ENCODE measurements at regions not wholly inside any gene's neighbourhood (a gene's known extent, or its start where the extent isn't known, plus 50 kb on each side); places are given as distances from the start of the nearest gene placed in this dataset.
"Not testable (repeated sequence)": the region's sequence is repeated elsewhere in the genome, so short reads cannot be mapped to it uniquely, and the experiment has no call there.

GRCh38 chr11:64438986-64439771 lies 80.2 kb downstream of the RPS6KA4 start:
- no peak for DNase-seq (ENCODE audit: extremely low read depth, insufficient read length)
- Histone ChIP-seq H3K4me3 (replicated peaks; ENCODE audit: low read depth, low read length) (no peak overlapping the region), H3K36me3 (ENCODE audit: control insufficient read depth, insufficient read depth, low read length) (no peaks in the 10 kb centered on the region), H3K27me3 (replicated peaks; ENCODE audit: control insufficient read depth, insufficient read depth, low read length) (no peaks in the 10 kb centered on the region)
- TF ChIP-seq CTCF (IDR thresholded peaks at IDR 0.05; ENCODE audit: insufficient read depth, low read length, poor library complexity, severe bottlenecking), result no peak

- H3K36me3 ChIP-seq (ENCODE audit: control insufficient read depth, insufficient read depth, low read length); DNase-seq (ENCODE audit: extremely low read depth, insufficient read length); H3K27me3 ChIP-seq (replicated peaks; ENCODE audit: control insufficient read depth, insufficient read depth, low read length); H3K4me3 ChIP-seq (replicated peaks; ENCODE audit: low read depth, low read length): not testable (repeated sequence)
Measured at GRCh38 chr11:64439772-64440491, 81.0 kb downstream of the RPS6KA4 start.

GRCh38 chr11:64441127-64441526 lies 82.2 kb downstream of the RPS6KA4 start:
- Histone ChIP-seq H3K4me3 (replicated peaks; ENCODE audit: low read depth, low read length) (no peak overlapping the region), H3K36me3 (ENCODE audit: control insufficient read depth, insufficient read depth, low read length) (no peaks in the 10 kb centered on the region), H3K27me3 (replicated peaks; ENCODE audit: control insufficient read depth, insufficient read depth, low read length) (no peaks in the 10 kb centered on the region)
- TF ChIP-seq CTCF (IDR thresholded peaks at IDR 0.05; ENCODE audit: insufficient read depth, low read length, poor library complexity, severe bottlenecking), result no peak
- no peak for DNase-seq (ENCODE audit: extremely low read depth, insufficient read length)

- no peak for DNase-seq (ENCODE audit: extremely low read depth, insufficient read length)
- Histone ChIP-seq H3K36me3 (ENCODE audit: control insufficient read depth, insufficient read depth, low read length) (no peaks in the 10 kb centered on the region), H3K27me3 (replicated peaks; ENCODE audit: control insufficient read depth, insufficient read depth, low read length) (no peaks in the 10 kb centered on the region), H3K4me3 (replicated peaks; ENCODE audit: low read depth, low read length) (no peak overlapping the region)
- no peak for TF ChIP-seq CTCF (IDR thresholded peaks at IDR 0.05; ENCODE audit: insufficient read depth, low read length, poor library complexity, severe bottlenecking)
Measured at GRCh38 chr11:64443001-64443400, 84.0 kb downstream of the RPS6KA4 start.

- Histone ChIP-seq H3K4me3 (replicated peaks; ENCODE audit: low read depth, low read length) (no peak overlapping the region), H3K36me3 (ENCODE audit: control insufficient read depth, insufficient read depth, low read length) (no peaks in the 10 kb centered on the region), H3K27me3 (replicated peaks; ENCODE audit: control insufficient read depth, insufficient read depth, low read length) (no peaks in the 10 kb centered on the region; the same call in 1 of the 2 replicates)
- DNase-seq (ENCODE audit: extremely low read depth, insufficient read length), result no peak
- no peak for TF ChIP-seq CTCF (IDR thresholded peaks at IDR 0.05; ENCODE audit: insufficient read depth, low read length, poor library complexity, severe bottlenecking)
Measured at GRCh38 chr11:64444838-64445441, 86.0 kb downstream of the RPS6KA4 start.

- no peak overlapping the region for H3K4me3 ChIP-seq (replicated peaks; ENCODE audit: low read depth, low read length)
- no peak for TF ChIP-seq CTCF (IDR thresholded peaks at IDR 0.05; ENCODE audit: insufficient read depth, low read length, poor library complexity, severe bottlenecking)
- no peaks in the 10 kb centered on the region for H3K36me3 ChIP-seq (ENCODE audit: control insufficient read depth, insufficient read depth, low read length)
- H3K27me3 ChIP-seq (replicated peaks; ENCODE audit: control insufficient read depth, insufficient read depth, low read length), result peaks cover 1% of the 10 kb centered on the region
- DNase-seq (ENCODE audit: extremely low read depth, insufficient read length), result no peak
Measured at GRCh38 chr11:64445651-64446050, 86.7 kb downstream of the RPS6KA4 start.

All from GM06990 (cell line).